22Rv1 (cell line): ENCODE measurements at regions not wholly inside any gene's neighbourhood (a gene's known extent, or its start where the extent isn't known, plus 50 kb on each side); places are given as distances from the start of the nearest gene placed in this dataset.

Source experiments
- CTCF ChIP-seq: fragments of 450-650 bp; IDR thresholded peaks from 2 replicates; pipeline ENCODE4 v1.5.1; 2017; ENCODE audit warnings: mild to moderate bottlenecking
- ZFX ChIP-seq: fragments of 450-650 bp; IDR thresholded peaks from 2 replicates; pipeline ENCODE4 v1.6.1; 2017; ENCODE audit warnings: antibody characterized with exemption, borderline replicate concordance

DNA sequence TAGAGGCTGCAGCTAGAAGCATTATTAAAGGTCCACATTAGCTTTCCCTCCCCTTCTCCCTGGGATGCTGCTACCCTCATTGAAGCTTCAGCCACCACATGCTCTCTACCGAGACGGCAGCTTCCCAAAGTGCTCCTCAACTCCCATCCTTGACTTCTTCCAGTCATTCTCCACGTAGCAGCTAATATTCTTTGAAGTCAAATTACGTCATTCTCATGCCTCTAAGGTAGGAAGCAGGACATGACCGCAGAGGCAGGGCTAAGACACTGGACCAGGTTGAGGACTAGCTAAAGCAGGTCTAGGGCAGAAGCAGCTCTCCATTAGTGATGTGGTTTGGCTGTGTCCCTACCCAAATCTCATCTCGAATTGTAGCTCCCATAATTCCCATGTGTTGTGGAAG, 128.3 kb downstream of the SHOX start:
- TF ChIP-seq CTCF: no peak
- no peak for TF ChIP-seq ZFX
